GM10266 (cell line): ENCODE measurements at regions not wholly inside any gene's neighbourhood (a gene's known extent, or its start where the extent isn't known, plus 50 kb on each side); places are given as distances from the start of the nearest gene placed in this dataset.

ENCODE experiments used
- DNase-seq: peaks from one replicate; pipeline ENCODE4 v3.0.0; 2012; ENCODE audit errors: extremely low spot score
- CTCF ChIP-seq: IDR thresholded peaks from 2 replicates; pipeline ENCODE4 v1.5.1; 2012; ENCODE audit warnings: mild to moderate bottlenecking, low read depth; ENCODE audit not compliant: control insufficient read depth, insufficient read depth; ENCODE audit errors: missing control alignments

- no peak for TF ChIP-seq CTCF
- DNase-seq, result no peak
Measured at GRCh38 chr21:41631564-41632461, 123.9 kb upstream of the TMPRSS2 start.

- no peak for TF ChIP-seq CTCF
- no peak for DNase-seq
Measured at GRCh38 chr21:41630917-41631316, 123.0 kb upstream of the TMPRSS2 start.

- TF ChIP-seq CTCF, result no peak
- DNase-seq, result no peak
Measured at GRCh38 chr21:41630249-41630648, 122.3 kb upstream of the TMPRSS2 start.

GRCh38 chr21:41628256-41628655 is 120.3 kb upstream of the TMPRSS2 start:
- TF ChIP-seq CTCF, result no peak
- no peak for DNase-seq

GRCh38 chr21:41627428-41627827 is 119.5 kb upstream of the TMPRSS2 start:
- no peak for TF ChIP-seq CTCF
- no peak for DNase-seq

GRCh38 chr21:41626021-41626420 is 118.1 kb upstream of the TMPRSS2 start:
- no peak for DNase-seq

More at GRCh38 chr21:41626021-41626420, 118.1 kb upstream of the TMPRSS2 start:
- TF ChIP-seq CTCF, result no peak
